ENCODE measurements at regions not wholly inside any gene's neighbourhood (a gene's known extent, or its start where the extent isn't known, plus 50 kb on each side); places are given as distances from the start of the nearest gene placed in this dataset.
"Not testable (repeated sequence)": the region's sequence is repeated elsewhere in the genome, so short reads cannot be mapped to it uniquely, and the experiment has no call there.

GRCh38 chr22:22176929-22177616, 67.5 kb upstream of the VPREB1 start:
- FAIRE-seq (no peak), DNase-seq (ENCODE audit: low read depth, low spot score) (no peak)
- ChIA-PET POLR2A (no interaction called here), CTCF (interaction anchor here (0.9 to 1.7 kb wide), 2 partner anchors 18 to 20 kb away, joined by 4 to 7 read pairs; no protein-coding TSS in a partner anchor)
- Histone ChIP-seq H3K27ac (ENCODE audit: insufficient read depth, low read depth, low read length) (no peak overlapping the region), H4K20me1 (replicated peaks; ENCODE audit: control insufficient read depth, extremely low read depth, insufficient read depth, low read length) (no peaks in the 10 kb centered on the region), H3K9me1 (replicated peaks; ENCODE audit: control insufficient read depth, extremely low read depth, insufficient read depth, low read length) (no peaks in the 10 kb centered on the region), H3K36me3 (ENCODE audit: control insufficient read depth in 2 of 2, extremely low read depth in 1 of 2, insufficient read depth in 2 of 2, low read length in 2 of 2) (no peaks in the 10 kb centered on the region), H3K9ac (replicated peaks; ENCODE audit: extremely low read depth, insufficient read depth, low read length) (no peak overlapping the region), H3K27me3 (ENCODE audit: control insufficient read depth in 2 of 2, insufficient read depth in 2 of 2, low read length in 2 of 2) (peaks cover 0 to 11% of the 10 kb centered on the region in 2 experiments), H3K4me3 (replicated peaks in 1 of 3; ENCODE audit: insufficient read depth in 1 of 3, low read depth in 1 of 3, low read length in 3 of 3) (no peak overlapping the region), H3K4me1 (ENCODE audit: control insufficient read depth, extremely low read depth, insufficient read depth, low read length) (no peaks in the 10 kb centered on the region), H3K4me2 (ENCODE audit: insufficient read depth, low read length) (no peak overlapping the region), H3K79me2 (ENCODE audit: control insufficient read depth, insufficient read depth, low read length) (no peaks in the 10 kb centered on the region), H2AFZ (ENCODE audit: low read depth, low read length) (no peak overlapping the region), H3K9me3 (replicated peaks; ENCODE audit: control insufficient read depth, insufficient read depth, low read length) (no peaks in the 10 kb centered on the region)
- no peak for TF ChIP-seq POLR2A (IDR thresholded peaks at IDR 0.05; ENCODE audit: low read depth, low read length)
- TF ChIP-seq FOS (IDR thresholded peaks at IDR 0.05; ENCODE audit: borderline replicate concordance, insufficient read depth, low read length) = no peak
- TF ChIP-seq MAX (IDR thresholded peaks at IDR 0.05; ENCODE audit: insufficient read depth, insufficient read length) = no peak
- TF ChIP-seq MYC (IDR thresholded peaks at IDR 0.05; ENCODE audit: low read depth, low read length) = no peak
- no peak for TF ChIP-seq CTCF (IDR thresholded peaks at IDR 0.05; ENCODE audit: extremely low read depth in 1 of 2, insufficient read depth in 1 of 2, low read depth in 1 of 2, low read length in 2 of 2)
- BruUV-seq (replicated peaks) = no TSS peak
- intact Hi-C loops (cut with micrococcal nuclease) (no loop called here), dilution Hi-C loops (cut with MboI; ENCODE audit: extremely low pct_ligation_motif_present, low sequenced_read_pairs) (no loop called here)

- H3K9me3 ChIP-seq (replicated peaks; ENCODE audit: control insufficient read depth, insufficient read depth, low read length); POLR2A ChIA-PET; FAIRE-seq; H3K36me3 ChIP-seq (ENCODE audit: control insufficient read depth in 2 of 2, extremely low read depth in 1 of 2, insufficient read depth in 2 of 2, low read length in 2 of 2); dilution Hi-C loops (cut with MboI; ENCODE audit: extremely low pct_ligation_motif_present, low sequenced_read_pairs); H3K4me1 ChIP-seq (ENCODE audit: control insufficient read depth, extremely low read depth, insufficient read depth, low read length); DNase-seq (ENCODE audit: low read depth, low spot score); H3K9ac ChIP-seq (replicated peaks; ENCODE audit: extremely low read depth, insufficient read depth, low read length); H3K4me2 ChIP-seq (ENCODE audit: insufficient read depth, low read length); intact Hi-C loops (cut with micrococcal nuclease); H4K20me1 ChIP-seq (replicated peaks; ENCODE audit: control insufficient read depth, extremely low read depth, insufficient read depth, low read length); H3K9me1 ChIP-seq (replicated peaks; ENCODE audit: control insufficient read depth, extremely low read depth, insufficient read depth, low read length); H2AFZ ChIP-seq (ENCODE audit: low read depth, low read length); H3K4me3 ChIP-seq (replicated peaks in 1 of 3; ENCODE audit: insufficient read depth in 1 of 3, low read depth in 1 of 3, low read length in 3 of 3); CTCF ChIA-PET; H3K27ac ChIP-seq (ENCODE audit: insufficient read depth, low read depth, low read length); BruUV-seq (replicated peaks); H3K79me2 ChIP-seq (ENCODE audit: control insufficient read depth, insufficient read depth, low read length): not testable (repeated sequence)
- H3K27me3 ChIP-seq (ENCODE audit: control insufficient read depth in 2 of 2, insufficient read depth in 2 of 2, low read length in 2 of 2) = peaks cover 6 to 13% of the 10 kb centered on the region in 2 experiments
These were observed 71.5 kb upstream of the VPREB1 start for GRCh38 chr22:22172896-22173628.

All from endothelial cell of umbilical vein (primary cell).